ENCODE measurements at regions not wholly inside any gene's neighbourhood (a gene's known extent, or its start where the extent isn't known, plus 50 kb on each side); places are given as distances from the start of the nearest gene placed in this dataset.
"Not testable (repeated sequence)": the region's sequence is repeated elsewhere in the genome, so short reads cannot be mapped to it uniquely, and the experiment has no call there.

- intact Hi-C loops (cut with DNase I); H3K36me3 ChIP-seq; H3K27ac ChIP-seq; H3K4me3 ChIP-seq; DNase-seq; H3K4me1 ChIP-seq; H3K27me3 ChIP-seq; H3K9ac ChIP-seq (ENCODE audit: low read depth in 2 of 2, low read length in 2 of 2); H3K9me3 ChIP-seq: not testable (repeated sequence)
Observed at GRCh38 chr1:145553795-145554194, 54.0 kb upstream of the GPR89A start.

GRCh38 chr1:145545055-145545454 lies 62.7 kb upstream of the GPR89A start:
- no peak overlapping the region for H3K4me3 ChIP-seq
- no peak overlapping the region for H3K27ac ChIP-seq
- intact Hi-C loops (cut with DNase I): no loop called here
- no peaks in the 10 kb centered on the region for H3K9me3 ChIP-seq
- H3K9ac ChIP-seq (ENCODE audit: low read depth in 2 of 2, low read length in 2 of 2): no peak overlapping the region
- no peak for DNase-seq
- no peaks in the 10 kb centered on the region for H3K4me1 ChIP-seq
- TF ChIP-seq CTCF (IDR thresholded peaks at IDR 0.05): no peak
- H3K36me3 ChIP-seq: no peaks in the 10 kb centered on the region
- H3K27me3 ChIP-seq: no peaks in the 10 kb centered on the region

- DNase-seq; H3K9me3 ChIP-seq; H3K9ac ChIP-seq (ENCODE audit: low read depth in 2 of 2, low read length in 2 of 2); H3K4me3 ChIP-seq; H3K27ac ChIP-seq; H3K27me3 ChIP-seq; H3K36me3 ChIP-seq; intact Hi-C loops (cut with DNase I); H3K4me1 ChIP-seq: not testable (repeated sequence)
Observed at GRCh38 chr1:145541685-145542084, 66.1 kb upstream of the GPR89A start.

- H3K27me3 ChIP-seq; intact Hi-C loops (cut with DNase I); DNase-seq; H3K36me3 ChIP-seq; H3K9ac ChIP-seq (ENCODE audit: low read depth in 2 of 2, low read length in 2 of 2); H3K4me1 ChIP-seq; H3K9me3 ChIP-seq; H3K27ac ChIP-seq; H3K4me3 ChIP-seq: not testable (repeated sequence)
Observed at GRCh38 chr1:145541246-145541645, 66.5 kb upstream of the GPR89A start.

GRCh38 chr1:145538118-145538882 lies 69.5 kb upstream of the GPR89A start:
- H3K4me1 ChIP-seq; H3K36me3 ChIP-seq; H3K27ac ChIP-seq; H3K4me3 ChIP-seq; H3K9ac ChIP-seq (ENCODE audit: low read depth in 2 of 2, low read length in 2 of 2); H3K9me3 ChIP-seq; intact Hi-C loops (cut with DNase I); H3K27me3 ChIP-seq; DNase-seq: not testable (repeated sequence)

- H3K9me3 ChIP-seq; H3K4me3 ChIP-seq; H3K27ac ChIP-seq; DNase-seq; H3K4me1 ChIP-seq; H3K36me3 ChIP-seq; intact Hi-C loops (cut with DNase I); H3K27me3 ChIP-seq; H3K9ac ChIP-seq (ENCODE audit: low read depth in 2 of 2, low read length in 2 of 2): not testable (repeated sequence)
Observed at GRCh38 chr1:145537003-145537402, 70.8 kb upstream of the GPR89A start.

GRCh38 chr1:145535461-145535860 lies 72.3 kb upstream of the GPR89A start:
- intact Hi-C loops (cut with DNase I); H3K27me3 ChIP-seq; DNase-seq; H3K36me3 ChIP-seq; H3K27ac ChIP-seq; H3K9ac ChIP-seq (ENCODE audit: low read depth in 2 of 2, low read length in 2 of 2); H3K9me3 ChIP-seq; H3K4me1 ChIP-seq; H3K4me3 ChIP-seq: not testable (repeated sequence)

GRCh38 chr1:145528068-145528564 lies 79.7 kb upstream of the GPR89A start:
- H3K4me3 ChIP-seq; H3K36me3 ChIP-seq; H3K4me1 ChIP-seq; H3K9me3 ChIP-seq; DNase-seq; H3K27ac ChIP-seq; H3K9ac ChIP-seq (ENCODE audit: low read depth in 2 of 2, low read length in 2 of 2); H3K27me3 ChIP-seq; intact Hi-C loops (cut with DNase I): not testable (repeated sequence)

GRCh38 chr1:145520159-145520558 lies 87.6 kb upstream of the GPR89A start:
- intact Hi-C loops (cut with DNase I); DNase-seq; H3K27ac ChIP-seq; H3K9ac ChIP-seq (ENCODE audit: low read depth in 2 of 2, low read length in 2 of 2); H3K9me3 ChIP-seq; H3K4me3 ChIP-seq; H3K36me3 ChIP-seq; H3K27me3 ChIP-seq; H3K4me1 ChIP-seq: not testable (repeated sequence)

GRCh38 chr1:145519302-145519701 lies 88.5 kb upstream of the GPR89A start:
- not testable (repeated sequence) for H3K9me3 ChIP-seq

GRCh38 chr1:145513017-145513416 lies 87.6 kb upstream of the NBPF20 start:
- H3K27me3 ChIP-seq; DNase-seq; intact Hi-C loops (cut with DNase I); H3K36me3 ChIP-seq; H3K9me3 ChIP-seq; H3K27ac ChIP-seq; H3K4me3 ChIP-seq; H3K4me1 ChIP-seq; H3K9ac ChIP-seq (ENCODE audit: low read depth in 2 of 2, low read length in 2 of 2): not testable (repeated sequence)

More at GRCh38 chr1:145519302-145519701, 88.5 kb upstream of the GPR89A start:
- H3K9ac ChIP-seq (ENCODE audit: low read depth in 2 of 2, low read length in 2 of 2); DNase-seq; H3K4me1 ChIP-seq; H3K4me3 ChIP-seq; H3K27ac ChIP-seq; intact Hi-C loops (cut with DNase I); H3K36me3 ChIP-seq; H3K27me3 ChIP-seq: not testable (repeated sequence)

GRCh38 chr1:145508053-145508452 lies 82.7 kb upstream of the NBPF20 start:
- H3K9me3 ChIP-seq; H3K4me3 ChIP-seq; H3K27ac ChIP-seq; H3K4me1 ChIP-seq; H3K36me3 ChIP-seq; H3K27me3 ChIP-seq; intact Hi-C loops (cut with DNase I); H3K9ac ChIP-seq (ENCODE audit: low read depth in 2 of 2, low read length in 2 of 2); DNase-seq: not testable (repeated sequence)

Measured in colonic mucosa (tissue), 4 donors.